Tibial nerve (tissue), 4 donors: ENCODE measurements at regions not wholly inside any gene's neighbourhood (a gene's known extent, or its start where the extent isn't known, plus 50 kb on each side); places are given as distances from the start of the nearest gene placed in this dataset.

Experiments
- DNase-seq, 2 donors: peaks; one replicate each; pipeline ENCODE4 v3.0.0-alpha.2; 2019; ENCODE audit warnings: low spot score in 2 of 2
- H3K27ac ChIP-seq, 4 donors: fragments of 200-600 bp; sonication (generic) in 3 of 4; one replicate each; pipeline ENCODE4 v1.5.1; 2017 to 2019; ENCODE audit warnings: mild to moderate bottlenecking in 1 of 4
- H3K27me3 ChIP-seq, 2 donors: fragments of 200-600 bp; sonication (generic) in 1 of 2; one replicate each; pipeline versions ENCODE4 v1.5.1 to v1.6.0; 2017 to 2019
- H3K36me3 ChIP-seq, 3 donors: fragments of 200-600 bp; sonication (generic); one replicate each; pipeline ENCODE4 v1.5.1; 2018 to 2019
- H3K4me1 ChIP-seq, 4 donors: fragments of 200-600 bp; sonication (generic) in 3 of 4; one replicate each; pipeline ENCODE4 v1.5.1; 2017 to 2019
- H3K4me3 ChIP-seq, 4 donors: fragments of 200-600 bp; sonication (generic) in 3 of 4; one replicate each; pipeline ENCODE4 v1.5.1; 2017 to 2019; ENCODE audit warnings: mild to moderate bottlenecking in 1 of 4, moderate library complexity in 1 of 4
- H3K9me3 ChIP-seq, 4 donors: fragments of 200-600 bp; sonication (generic) in 3 of 4; one replicate each; pipeline ENCODE4 v1.5.1; 2017 to 2019
- CTCF ChIP-seq, 5 experiments: fragments of 200-600 bp in 3 of 5; fragments of 450-650 bp in 2 of 5; sonication (generic) in 3 of 5; IDR thresholded peaks; one replicate each; pipeline ENCODE4 v1.5.1; 2016 to 2019; ENCODE audit warnings: antibody characterized with exemption in 5 of 5, mild to moderate bottlenecking in 3 of 5, moderate library complexity in 2 of 5
- EP300 ChIP-seq, 2 donors: sonication (generic); formaldehyde crosslinking; IDR thresholded peaks; one replicate each; pipeline ENCODE4 v1.6.1; 2017; ENCODE audit warnings: antibody characterized with exemption in 2 of 2, mild to moderate bottlenecking in 1 of 2
- POLR2A ChIP-seq, 2 donors: fragments of 450-650 bp; IDR thresholded peaks; one replicate each; pipeline ENCODE4 v1.6.1; 2017; ENCODE audit warnings: antibody characterized with exemption in 2 of 2, mild to moderate bottlenecking in 2 of 2, moderate library complexity in 2 of 2
- WGBS, 2 donors: methylation state at CpG; one replicate each; pipeline ENCODE4 v1.1.5; 2018; 5-methylcytosine and 5-hydroxymethylcytosine counted together

GRCh38 chr2:61710711-61711110 is 143.1 kb downstream of the FAM161A start:
- TF ChIP-seq EP300 (IDR thresholded peaks at IDR 0.05) (no peak), CTCF (IDR thresholded peaks at IDR 0.05) (no peak), POLR2A (IDR thresholded peaks at IDR 0.05) (no peak)
- Histone ChIP-seq H3K27ac (no peak overlapping the region), H3K36me3 (no peaks in the 10 kb centered on the region), H3K4me3 (no peak overlapping the region), H3K9me3 (no peaks in the 10 kb centered on the region), H3K27me3 (no peaks in the 10 kb centered on the region), H3K4me1 (no peaks in the 10 kb centered on the region)
- no peak for DNase-seq
- WGBS, 2 donors, result 44 to 49% methylated on average over 4 of the region's 4 CpGs

GRCh38 chr2:61707984-61708852 is 145.6 kb downstream of the FAM161A start:
- Histone ChIP-seq H3K27me3 (no peaks in the 10 kb centered on the region), H3K36me3 (no peaks in the 10 kb centered on the region), H3K4me1 (no peaks in the 10 kb centered on the region), H3K27ac (no peak overlapping the region), H3K9me3 (no peaks in the 10 kb centered on the region), H3K4me3 (no peak overlapping the region)
- no peak for TF ChIP-seq EP300 (IDR thresholded peaks at IDR 0.05)
- TF ChIP-seq CTCF (IDR thresholded peaks at IDR 0.05), result no peak
- no peak for TF ChIP-seq POLR2A (IDR thresholded peaks at IDR 0.05)
- DNase-seq, result no peak
- WGBS, 2 donors, result 68 to 72% methylated on average over 12 of the region's 12 CpGs

- Histone ChIP-seq H3K9me3 (no peaks in the 10 kb centered on the region), H3K27ac (no peak overlapping the region), H3K4me1 (peaks cover 0 to 3% (median 0%) of the 10 kb centered on the region in 4 donors), H3K27me3 (no peaks in the 10 kb centered on the region), H3K36me3 (no peaks in the 10 kb centered on the region), H3K4me3 (no peak overlapping the region)
- TF ChIP-seq POLR2A (IDR thresholded peaks at IDR 0.05), result no peak
- TF ChIP-seq CTCF (IDR thresholded peaks at IDR 0.05), result no peak
- TF ChIP-seq EP300 (IDR thresholded peaks at IDR 0.05), result no peak
- DNase-seq, result no peak
- 85 to 88% methylated on average over 5 of the region's 5 CpGs for WGBS, 2 donors
These were observed 148.2 kb downstream of the FAM161A start for GRCh38 chr2:61705625-61706024.

- no peak overlapping the region for H3K27ac ChIP-seq
- H3K4me3 ChIP-seq, result no peak overlapping the region
- H3K36me3 ChIP-seq, result no peaks in the 10 kb centered on the region
- H3K27me3 ChIP-seq, result no peaks in the 10 kb centered on the region
- DNase-seq, result no peak
- WGBS, 2 donors, result 81 to 86% methylated on average over 2 of the region's 2 CpGs
- H3K9me3 ChIP-seq, result no peaks in the 10 kb centered on the region
- TF ChIP-seq CTCF (IDR thresholded peaks at IDR 0.05) (no peak), POLR2A (IDR thresholded peaks at IDR 0.05) (no peak), EP300 (IDR thresholded peaks at IDR 0.05) (no peak)
- H3K4me1 ChIP-seq, result peaks cover 0 to 3% (median 0%) of the 10 kb centered on the region in 4 donors
These were observed 149.5 kb downstream of the FAM161A start for GRCh38 chr2:61704364-61704763.

GRCh38 chr2:61702088-61702467 is 151.8 kb downstream of the FAM161A start:
- WGBS, 2 donors, result 64 to 69% methylated on average over 2 of the region's 2 CpGs
- H3K27me3 ChIP-seq, result no peaks in the 10 kb centered on the region
- H3K4me3 ChIP-seq, result no peak overlapping the region
- no peaks in the 10 kb centered on the region for H3K36me3 ChIP-seq
- TF ChIP-seq CTCF (IDR thresholded peaks at IDR 0.05), result no peak
- TF ChIP-seq EP300 (IDR thresholded peaks at IDR 0.05), result no peak
- TF ChIP-seq POLR2A (IDR thresholded peaks at IDR 0.05), result no peak
- no peaks in the 10 kb centered on the region for H3K9me3 ChIP-seq
- H3K27ac ChIP-seq, result no peak overlapping the region
- DNase-seq, result no peak
- peaks cover 0 to 3% (median 0%) of the 10 kb centered on the region in 4 donors for H3K4me1 ChIP-seq
